Keratinocyte (primary cell): ENCODE measurements at regions not wholly inside any gene's neighbourhood (a gene's known extent, or its start where the extent isn't known, plus 50 kb on each side); places are given as distances from the start of the nearest gene placed in this dataset.

Experiments
- DNase-seq: peaks from one replicate; pipeline ENCODE4 v3.0.0-alpha.2; 2011; ENCODE audit warnings: low read depth, missing footprints, low spot score
- FAIRE-seq: peaks from 2 replicates; lab custom pipeline; 2011; peaks lifted over from hg19 to GRCh38; lab: Jason Lieb, UNC
- H2AFZ ChIP-seq: 2 replicates; pipeline ENCODE4 v1.6.0; 2012; ENCODE audit warnings: low read length, control low read depth, inconsistent platforms; ENCODE audit not compliant: control insufficient read depth
- H3K27ac ChIP-seq: 2 replicates; pipeline ENCODE4 v1.5.1; 2011; ENCODE audit warnings: low read length; ENCODE audit not compliant: control insufficient read depth, insufficient read depth
- H3K27me3 ChIP-seq: 3 replicates; pipeline ENCODE4 v1.6.0; 2011; ENCODE audit warnings: low read length; ENCODE audit not compliant: control insufficient read depth, insufficient read depth; ENCODE audit errors: extremely low read depth
- H3K36me3 ChIP-seq, 2 experiments: 2 replicates in 1 of 2; 3 replicates in 1 of 2; pipeline ENCODE4 v1.5.1; 2011; ENCODE audit warnings: low read length in 2 of 2, mild to moderate bottlenecking in 1 of 2; ENCODE audit not compliant: control insufficient read depth in 2 of 2, insufficient read depth in 2 of 2; ENCODE audit errors: extremely low read depth in 1 of 2
- H3K4me1 ChIP-seq: 3 replicates; pipeline ENCODE4 v1.5.1; 2011; ENCODE audit warnings: low read length; ENCODE audit not compliant: control insufficient read depth, insufficient read depth; ENCODE audit errors: extremely low read depth
- H3K4me2 ChIP-seq: 3 replicates; pipeline ENCODE4 v1.6.0; 2011; ENCODE audit warnings: low read depth, low read length; ENCODE audit not compliant: control insufficient read depth, insufficient read depth; ENCODE audit errors: extremely low read depth
- H3K4me3 ChIP-seq, 3 experiments: fragments of 200-600 bp in 1 of 3; sonication (generic) in 1 of 3; 2 replicates in 2 of 3; 3 replicates in 1 of 3; pipeline ENCODE4 v1.5.1; 2011 to 2016; ENCODE audit warnings: low read length in 3 of 3, mild to moderate bottlenecking in 3 of 3, control low read depth in 2 of 3, inconsistent platforms in 1 of 3, low read depth in 1 of 3, mixed read lengths in 1 of 3, mixed run types in 1 of 3, moderate library complexity in 1 of 3; ENCODE audit not compliant: control insufficient read depth in 2 of 3, insufficient read depth in 2 of 3; ENCODE audit errors: extremely low read depth in 1 of 3
- H3K79me2 ChIP-seq: 2 replicates; pipeline ENCODE4 v1.6.0; 2012; ENCODE audit warnings: low read length; ENCODE audit not compliant: control insufficient read depth, insufficient read depth
- H3K9ac ChIP-seq: 3 replicates; pipeline ENCODE4 v1.6.0; 2011; ENCODE audit warnings: low read length; ENCODE audit not compliant: control insufficient read depth, insufficient read depth; ENCODE audit errors: extremely low read depth
- H3K9me1 ChIP-seq: 3 replicates; pipeline ENCODE4 v1.6.0; 2011; ENCODE audit warnings: low read length; ENCODE audit not compliant: control insufficient read depth, insufficient read depth; ENCODE audit errors: extremely low read depth
- H3K9me3 ChIP-seq: 2 replicates; pipeline ENCODE4 v1.5.1; 2012; ENCODE audit warnings: low read depth, low read length; ENCODE audit not compliant: control insufficient read depth
- H4K20me1 ChIP-seq: 3 replicates; pipeline ENCODE4 v1.6.0; 2011; ENCODE audit warnings: low read length; ENCODE audit not compliant: control insufficient read depth, insufficient read depth; ENCODE audit errors: extremely low read depth
- CTCF ChIP-seq, 3 experiments: IDR thresholded peaks in 1 of 3; conservative IDR thresholded peaks in 1 of 3; optimal IDR thresholded peaks in 1 of 3; 2 replicates in 2 of 3; 3 replicates in 1 of 3; pipeline versions ENCODE3 to v1.5.1; 2011; ENCODE audit warnings: low read length in 3 of 3, mild to moderate bottlenecking in 3 of 3, moderate library complexity in 2 of 3, control low read depth in 1 of 3, inconsistent platforms in 1 of 3; ENCODE audit not compliant: insufficient read depth in 2 of 3; ENCODE audit errors: extremely low read depth in 1 of 3
- EZH2 ChIP-seq: IDR thresholded peaks from one replicate; pipeline ENCODE4 v1.6.1; 2012; ENCODE audit warnings: inconsistent platforms, mild to moderate bottlenecking, low read length, moderate library complexity
- dilution Hi-C: fragments of 300-500 bp; cut with MboI; formaldehyde crosslinking; loops from one replicate; pipeline ENCODE4 v1.7.0; 2020; ENCODE audit warnings: low sequenced_read_pairs; ENCODE audit not compliant: extremely low pct_ligation_motif_present

DNA sequence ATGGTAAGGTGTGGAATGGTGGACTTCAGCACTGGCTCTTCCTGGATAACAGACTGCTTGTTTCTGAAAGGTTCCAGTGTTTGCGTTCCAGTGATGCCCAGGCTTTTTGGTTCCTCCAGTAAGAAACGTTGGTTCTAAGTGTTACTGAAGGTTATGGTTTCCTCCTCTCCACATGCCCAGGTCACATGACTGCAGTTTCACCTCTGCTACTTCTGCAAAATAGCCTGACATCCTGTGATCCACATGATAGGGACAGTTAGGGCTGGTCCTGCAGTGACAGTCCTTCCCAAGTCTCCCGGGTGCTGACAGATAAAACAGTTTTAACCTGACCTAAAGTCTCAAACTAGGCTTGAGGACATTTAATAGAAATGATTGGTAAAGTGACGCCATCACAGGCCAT is 132.2 kb upstream of the CST7 start:
- Histone ChIP-seq H3K9ac (no peak overlapping the region), H3K4me2 (no peak overlapping the region), H3K4me1 (no peaks in the 10 kb centered on the region), H3K9me3 (peaks cover 2% of the 10 kb centered on the region), H4K20me1 (no peaks in the 10 kb centered on the region), H3K9me1 (no peaks in the 10 kb centered on the region), H3K27me3 (no peaks in the 10 kb centered on the region), H3K36me3 (no peaks in the 10 kb centered on the region), H3K4me3 (no peak overlapping the region), H3K27ac (no peak overlapping the region), H3K79me2 (no peaks in the 10 kb centered on the region), H2AFZ (no peak overlapping the region)
- DNase-seq (no peak), FAIRE-seq (no peak)
- no peak for TF ChIP-seq CTCF (optimal IDR thresholded peaks at IDR 0.05 in 1 of 3, IDR thresholded peaks at IDR 0.05 in 1 of 3, conservative IDR thresholded peaks at IDR 0.05 in 1 of 3; ENCODE audit: extremely low read depth in 1 of 3, insufficient read depth in 2 of 3, low read length in 3 of 3)
- no peak for TF ChIP-seq EZH2
- dilution Hi-C loops, result no loop called here

DNA sequence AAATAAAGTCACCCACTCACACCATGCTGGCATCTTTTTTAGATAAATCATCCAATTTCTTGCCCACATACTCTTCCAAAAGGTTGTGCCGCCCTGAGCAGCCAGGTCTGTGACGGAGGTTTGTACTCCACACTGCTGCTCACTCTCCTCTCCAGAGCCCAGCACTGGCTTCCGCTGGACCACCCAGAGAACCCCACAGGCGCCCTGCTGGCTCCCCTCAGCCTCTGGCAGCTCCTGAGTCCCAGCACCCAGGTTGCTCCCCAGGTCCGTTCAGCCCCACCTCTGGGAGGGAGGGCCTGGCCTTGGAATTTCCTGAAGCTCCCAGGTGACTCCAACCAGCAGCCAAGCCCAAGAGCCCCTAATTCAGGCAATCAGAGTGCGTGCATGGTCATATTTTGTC is 131.7 kb upstream of the CST7 start:
- Histone ChIP-seq H3K4me2 (no peak overlapping the region), H3K4me1 (no peaks in the 10 kb centered on the region), H3K9me3 (peaks cover 2% of the 10 kb centered on the region), H3K27ac (no peak overlapping the region), H3K79me2 (no peaks in the 10 kb centered on the region), H4K20me1 (no peaks in the 10 kb centered on the region), H3K9me1 (no peaks in the 10 kb centered on the region), H3K4me3 (no peak overlapping the region), H2AFZ (no peak overlapping the region), H3K9ac (no peak overlapping the region), H3K36me3 (no peaks in the 10 kb centered on the region), H3K27me3 (no peaks in the 10 kb centered on the region)
- DNase-seq (no peak), FAIRE-seq (no peak)
- dilution Hi-C loops, result no loop called here
- TF ChIP-seq EZH2 (no peak), CTCF (optimal IDR thresholded peaks at IDR 0.05 in 1 of 3, IDR thresholded peaks at IDR 0.05 in 1 of 3, conservative IDR thresholded peaks at IDR 0.05 in 1 of 3; ENCODE audit: extremely low read depth in 1 of 3, insufficient read depth in 2 of 3, low read length in 3 of 3) (no peak)
